ENCODE measurements at regions not wholly inside any gene's neighbourhood (a gene's known extent, or its start where the extent isn't known, plus 50 kb on each side); places are given as distances from the start of the nearest gene placed in this dataset.

DNA sequence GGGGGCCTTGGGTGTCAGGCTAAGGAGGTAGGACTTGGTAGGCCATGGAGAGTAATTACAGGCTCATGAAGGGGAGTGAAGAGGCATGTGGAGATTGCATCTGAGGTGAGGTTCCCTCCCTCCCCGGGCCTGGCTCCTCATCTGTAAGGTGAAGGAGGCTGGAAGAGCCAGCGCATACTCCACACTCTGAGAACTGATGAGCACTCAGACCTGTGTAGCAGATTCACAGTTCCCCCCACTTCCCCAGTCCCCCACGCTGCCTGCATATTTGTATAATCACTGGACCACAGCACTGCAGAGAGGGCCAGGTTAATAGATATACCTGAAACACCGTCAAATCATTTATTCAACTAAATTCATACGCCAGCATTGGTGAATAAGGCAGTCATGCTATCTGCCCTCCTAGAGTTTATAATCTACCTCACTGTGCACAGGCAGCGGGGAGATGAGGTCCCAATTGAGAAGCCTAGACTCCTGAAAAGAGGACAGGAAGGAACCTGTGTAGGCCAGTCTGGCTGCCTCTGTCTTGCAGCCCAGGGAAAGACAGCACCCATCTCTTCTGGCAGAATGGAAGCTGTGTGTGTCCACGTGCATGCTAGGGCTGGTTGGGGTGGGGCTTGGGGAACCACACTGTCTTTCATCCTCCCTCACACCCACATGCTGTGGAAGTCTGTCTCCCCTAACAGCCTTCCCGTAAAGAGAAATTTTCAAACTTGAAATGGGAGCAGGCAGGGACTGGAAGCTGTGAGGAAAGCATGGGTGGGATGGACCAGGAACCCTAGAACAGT lies 110.6 kb upstream of the ATP1A1 start:
- H3K27ac Mint-ChIP-seq = no peak overlapping the region
- ATAC-seq (no peak), DNase-seq (ENCODE audit: low spot score) (no peak)
- H3K9me2 ChIP-seq (ENCODE audit: insufficient read depth) = no peaks in the 10 kb centered on the region
- no peaks in the 10 kb centered on the region; the same call in 2 of the 3 replicates for H3K9me3 Mint-ChIP-seq
- H3K27me3 Mint-ChIP-seq (ENCODE audit: insufficient read depth, low read depth, poor library complexity) = no peaks in the 10 kb centered on the region
- H3K36me3 Mint-ChIP-seq (ENCODE audit: low read depth) = no peaks in the 10 kb centered on the region
- no peaks in the 10 kb centered on the region for H3K27me3 ChIP-seq (ENCODE audit: insufficient read depth)
- H3K4me2 ChIP-seq = no peak overlapping the region
- H3K4me3 ChIP-seq = no peak overlapping the region
- H3K36me3 ChIP-seq (ENCODE audit: insufficient read depth) = no peaks in the 10 kb centered on the region
- no peaks in the 10 kb centered on the region for H3K4me1 ChIP-seq (ENCODE audit: insufficient read depth)
- no peaks in the 10 kb centered on the region for H4K20me1 ChIP-seq (replicated peaks; ENCODE audit: insufficient read depth)
- TF ChIP-seq ZNF331 (CRISPR knock-in tag; IDR thresholded peaks at IDR 0.05; ENCODE audit: low read depth) = no peak
- no peak for TF ChIP-seq ETS1 (IDR thresholded peaks at IDR 0.05)
- TF ChIP-seq, protein P1, sequence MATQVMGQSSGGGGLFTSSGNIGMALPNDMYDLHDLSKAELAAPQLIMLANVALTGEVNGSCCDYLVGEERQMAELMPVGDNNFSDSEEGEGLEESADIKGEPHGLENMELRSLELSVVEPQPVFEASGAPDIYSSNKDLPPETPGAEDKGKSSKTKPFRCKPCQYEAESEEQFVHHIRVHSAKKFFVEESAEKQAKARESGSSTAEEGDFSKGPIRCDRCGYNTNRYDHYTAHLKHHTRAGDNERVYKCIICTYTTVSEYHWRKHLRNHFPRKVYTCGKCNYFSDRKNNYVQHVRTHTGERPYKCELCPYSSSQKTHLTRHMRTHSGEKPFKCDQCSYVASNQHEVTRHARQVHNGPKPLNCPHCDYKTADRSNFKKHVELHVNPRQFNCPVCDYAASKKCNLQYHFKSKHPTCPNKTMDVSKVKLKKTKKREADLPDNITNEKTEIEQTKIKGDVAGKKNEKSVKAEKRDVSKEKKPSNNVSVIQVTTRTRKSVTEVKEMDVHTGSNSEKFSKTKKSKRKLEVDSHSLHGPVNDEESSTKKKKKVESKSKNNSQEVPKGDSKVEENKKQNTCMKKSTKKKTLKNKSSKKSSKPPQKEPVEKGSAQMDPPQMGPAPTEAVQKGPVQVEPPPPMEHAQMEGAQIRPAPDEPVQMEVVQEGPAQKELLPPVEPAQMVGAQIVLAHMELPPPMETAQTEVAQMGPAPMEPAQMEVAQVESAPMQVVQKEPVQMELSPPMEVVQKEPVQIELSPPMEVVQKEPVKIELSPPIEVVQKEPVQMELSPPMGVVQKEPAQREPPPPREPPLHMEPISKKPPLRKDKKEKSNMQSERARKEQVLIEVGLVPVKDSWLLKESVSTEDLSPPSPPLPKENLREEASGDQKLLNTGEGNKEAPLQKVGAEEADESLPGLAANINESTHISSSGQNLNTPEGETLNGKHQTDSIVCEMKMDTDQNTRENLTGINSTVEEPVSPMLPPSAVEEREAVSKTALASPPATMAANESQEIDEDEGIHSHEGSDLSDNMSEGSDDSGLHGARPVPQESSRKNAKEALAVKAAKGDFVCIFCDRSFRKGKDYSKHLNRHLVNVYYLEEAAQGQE (IDR thresholded peaks at IDR 0.05; ENCODE audit: unreplicated experiment) = no peak
- TF ChIP-seq JUNB (IDR thresholded peaks at IDR 0.05; ENCODE audit: unreplicated experiment) = no peak
- TF ChIP-seq EZH2phosphoT487 (IDR thresholded peaks at IDR 0.05; ENCODE audit: unreplicated experiment) = no peak
- TF ChIP-seq NANOG (IDR thresholded peaks at IDR 0.05; ENCODE audit: borderline replicate concordance) = no peak
- TF ChIP-seq, protein P2, sequence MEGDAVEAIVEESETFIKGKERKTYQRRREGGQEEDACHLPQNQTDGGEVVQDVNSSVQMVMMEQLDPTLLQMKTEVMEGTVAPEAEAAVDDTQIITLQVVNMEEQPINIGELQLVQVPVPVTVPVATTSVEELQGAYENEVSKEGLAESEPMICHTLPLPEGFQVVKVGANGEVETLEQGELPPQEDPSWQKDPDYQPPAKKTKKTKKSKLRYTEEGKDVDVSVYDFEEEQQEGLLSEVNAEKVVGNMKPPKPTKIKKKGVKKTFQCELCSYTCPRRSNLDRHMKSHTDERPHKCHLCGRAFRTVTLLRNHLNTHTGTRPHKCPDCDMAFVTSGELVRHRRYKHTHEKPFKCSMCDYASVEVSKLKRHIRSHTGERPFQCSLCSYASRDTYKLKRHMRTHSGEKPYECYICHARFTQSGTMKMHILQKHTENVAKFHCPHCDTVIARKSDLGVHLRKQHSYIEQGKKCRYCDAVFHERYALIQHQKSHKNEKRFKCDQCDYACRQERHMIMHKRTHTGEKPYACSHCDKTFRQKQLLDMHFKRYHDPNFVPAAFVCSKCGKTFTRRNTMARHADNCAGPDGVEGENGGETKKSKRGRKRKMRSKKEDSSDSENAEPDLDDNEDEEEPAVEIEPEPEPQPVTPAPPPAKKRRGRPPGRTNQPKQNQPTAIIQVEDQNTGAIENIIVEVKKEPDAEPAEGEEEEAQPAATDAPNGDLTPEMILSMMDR (conservative IDR thresholded peaks at IDR 0.05; ENCODE audit: low read depth in 2 of 2) = no peak
- TF ChIP-seq ZNF114 (CRISPR knock-in tag; IDR thresholded peaks at IDR 0.05) = no peak
- TF ChIP-seq CREB1 (CRISPR knock-in tag; IDR thresholded peaks at IDR 0.05; ENCODE audit: low read depth) = no peak
- no peak for TF ChIP-seq EZH2 (IDR thresholded peaks at IDR 0.05; ENCODE audit: low read depth, unreplicated experiment)
- no peak for TF ChIP-seq ZNF462 (CRISPR knock-in tag; IDR thresholded peaks at IDR 0.05)
- H3K79me2 ChIP-seq (replicated peaks; ENCODE audit: insufficient read depth) = no peaks in the 10 kb centered on the region
- H3K4me3 Mint-ChIP-seq = no peak overlapping the region
- H3F3A ChIP-seq (replicated peaks; ENCODE audit: low read depth) = no peaks in the 10 kb centered on the region
- no peak overlapping the region for H2AFZ ChIP-seq
- peaks cover 8% of the 10 kb centered on the region for H3K4me1 Mint-ChIP-seq
- no peak overlapping the region for H3K27ac ChIP-seq (ENCODE audit: low read depth)
